Neural progenitor cell (in vitro differentiated cells): ENCODE measurements at regions not wholly inside any gene's neighbourhood (a gene's known extent, or its start where the extent isn't known, plus 50 kb on each side); places are given as distances from the start of the nearest gene placed in this dataset.

Experiments
- CTCF ChIP-seq: fragments of 200-600 bp; sonication (generic); IDR thresholded peaks from 2 replicates; pipeline ENCODE4 v1.5.1; 2017; ENCODE audit warnings: antibody characterized with exemption, mild to moderate bottlenecking
- EZH2 ChIP-seq: fragments of 200-600 bp; sonication (generic); IDR thresholded peaks from 2 replicates; pipeline ENCODE4 v1.6.1; 2017; ENCODE audit warnings: antibody characterized with exemption, mild to moderate bottlenecking, moderate library complexity

- TF ChIP-seq EZH2 (no peak), CTCF (no peak)
These were observed 222.4 kb upstream of the VCX start for GRCh38 chrX:7620560-7620959.
